ENCODE measurements at regions not wholly inside any gene's neighbourhood (a gene's known extent, or its start where the extent isn't known, plus 50 kb on each side); places are given as distances from the start of the nearest gene placed in this dataset.

GRCh38 chr11:26834601-26835000 is 112.7 kb upstream of the SLC5A12 start:
- TF ChIP-seq CTCF (IDR thresholded peaks at IDR 0.05; ENCODE audit: extremely low read depth in 1 of 2, insufficient read depth in 1 of 2, low read depth in 1 of 2, low read length in 2 of 2) (no peak), POLR2AphosphoS5 (IDR thresholded peaks at IDR 0.05; ENCODE audit: insufficient read depth, low read depth, low read length) (no peak), FOS (IDR thresholded peaks at IDR 0.05; ENCODE audit: borderline replicate concordance, insufficient read depth, low read length) (no peak), POLR2A (IDR thresholded peaks at IDR 0.05; ENCODE audit: low read depth, low read length) (no peak), GATA2 (IDR thresholded peaks at IDR 0.05; ENCODE audit: insufficient read depth, insufficient read length, low read depth, low read length) (no peak), EZH2 (IDR thresholded peaks at IDR 0.05; ENCODE audit: borderline replicate concordance, low read depth, low read length, severe bottlenecking) (no peak)

Data from endothelial cell of umbilical vein (primary cell).